Kidney epithelial cell (primary cell): ENCODE measurements at regions not wholly inside any gene's neighbourhood (a gene's known extent, or its start where the extent isn't known, plus 50 kb on each side); places are given as distances from the start of the nearest gene placed in this dataset.

Source experiments
- DNase-seq: peaks from one replicate; pipeline ENCODE4 v3.0.0-alpha.2; 2010; ENCODE audit warnings: low read depth
- H3K27me3 ChIP-seq: 2 replicates; pipeline ENCODE4 v1.6.0; 2011; ENCODE audit warnings: low read length; ENCODE audit not compliant: control insufficient read depth, insufficient read depth
- H3K36me3 ChIP-seq: 2 replicates; pipeline ENCODE4 v1.5.1; 2011; ENCODE audit warnings: low read length; ENCODE audit not compliant: control insufficient read depth, insufficient read depth
- H3K4me3 ChIP-seq: 2 replicates; pipeline ENCODE4 v1.5.1; 2011; ENCODE audit warnings: low read depth, mild to moderate bottlenecking, control low read depth, low read length
- TF ChIP-seq, protein P1 (sequence below): IDR thresholded peaks from 2 replicates; pipeline ENCODE4 v1.5.1; 2011; ENCODE audit warnings: mild to moderate bottlenecking, moderate library complexity, low read length, control low read depth, inconsistent platforms; ENCODE audit not compliant: insufficient read depth, poor library complexity, severe bottlenecking

DNA sequence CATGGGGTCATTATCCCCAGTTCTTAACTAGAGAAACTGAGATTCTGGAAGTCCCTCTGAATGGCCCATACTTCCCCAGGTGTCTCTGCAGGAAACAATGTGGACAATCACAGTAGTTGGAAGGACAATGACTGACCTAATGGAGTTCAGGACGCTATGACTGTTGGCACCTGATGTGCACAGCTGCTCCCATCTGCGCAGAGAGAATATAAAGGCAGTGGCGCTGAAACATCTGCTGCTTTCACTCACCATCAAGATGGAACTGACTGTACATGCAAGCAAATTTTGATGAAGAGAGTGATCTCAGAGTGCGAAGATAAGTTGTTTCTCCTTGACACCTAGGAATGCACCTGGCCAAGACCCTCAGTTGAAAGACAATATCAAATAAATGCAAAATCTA, 395.7 kb upstream of the ASIC2 start:
- H3K36me3 ChIP-seq = no peaks in the 10 kb centered on the region
- TF ChIP-seq, protein P1, sequence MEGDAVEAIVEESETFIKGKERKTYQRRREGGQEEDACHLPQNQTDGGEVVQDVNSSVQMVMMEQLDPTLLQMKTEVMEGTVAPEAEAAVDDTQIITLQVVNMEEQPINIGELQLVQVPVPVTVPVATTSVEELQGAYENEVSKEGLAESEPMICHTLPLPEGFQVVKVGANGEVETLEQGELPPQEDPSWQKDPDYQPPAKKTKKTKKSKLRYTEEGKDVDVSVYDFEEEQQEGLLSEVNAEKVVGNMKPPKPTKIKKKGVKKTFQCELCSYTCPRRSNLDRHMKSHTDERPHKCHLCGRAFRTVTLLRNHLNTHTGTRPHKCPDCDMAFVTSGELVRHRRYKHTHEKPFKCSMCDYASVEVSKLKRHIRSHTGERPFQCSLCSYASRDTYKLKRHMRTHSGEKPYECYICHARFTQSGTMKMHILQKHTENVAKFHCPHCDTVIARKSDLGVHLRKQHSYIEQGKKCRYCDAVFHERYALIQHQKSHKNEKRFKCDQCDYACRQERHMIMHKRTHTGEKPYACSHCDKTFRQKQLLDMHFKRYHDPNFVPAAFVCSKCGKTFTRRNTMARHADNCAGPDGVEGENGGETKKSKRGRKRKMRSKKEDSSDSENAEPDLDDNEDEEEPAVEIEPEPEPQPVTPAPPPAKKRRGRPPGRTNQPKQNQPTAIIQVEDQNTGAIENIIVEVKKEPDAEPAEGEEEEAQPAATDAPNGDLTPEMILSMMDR = no peak
- no peaks in the 10 kb centered on the region for H3K27me3 ChIP-seq
- no peak overlapping the region for H3K4me3 ChIP-seq
- no peak for DNase-seq

DNA sequence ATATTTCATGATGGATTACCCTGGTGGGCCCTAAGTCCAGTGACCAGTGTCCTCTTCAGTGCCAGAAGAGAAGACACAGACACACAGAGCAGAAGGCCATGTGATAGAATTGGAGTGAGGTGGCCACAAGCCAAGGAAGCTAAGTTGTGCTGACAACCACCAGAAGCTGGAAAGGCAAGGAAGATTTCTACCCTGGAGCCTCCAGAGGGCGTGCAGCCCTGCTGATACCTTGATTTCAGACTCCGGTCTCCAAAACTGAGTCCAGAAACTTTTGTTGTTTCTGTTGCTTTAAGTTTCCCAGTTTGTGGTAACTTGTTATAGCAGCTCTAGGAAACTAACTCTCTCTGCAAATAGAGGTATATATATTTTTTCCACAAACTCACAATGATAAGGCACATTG, 396.6 kb upstream of the ASIC2 start:
- DNase-seq = no peak
- Histone ChIP-seq H3K36me3 (no peaks in the 10 kb centered on the region), H3K27me3 (no peaks in the 10 kb centered on the region), H3K4me3 (no peak overlapping the region)
- TF ChIP-seq, protein P1 = no peak

DNA sequence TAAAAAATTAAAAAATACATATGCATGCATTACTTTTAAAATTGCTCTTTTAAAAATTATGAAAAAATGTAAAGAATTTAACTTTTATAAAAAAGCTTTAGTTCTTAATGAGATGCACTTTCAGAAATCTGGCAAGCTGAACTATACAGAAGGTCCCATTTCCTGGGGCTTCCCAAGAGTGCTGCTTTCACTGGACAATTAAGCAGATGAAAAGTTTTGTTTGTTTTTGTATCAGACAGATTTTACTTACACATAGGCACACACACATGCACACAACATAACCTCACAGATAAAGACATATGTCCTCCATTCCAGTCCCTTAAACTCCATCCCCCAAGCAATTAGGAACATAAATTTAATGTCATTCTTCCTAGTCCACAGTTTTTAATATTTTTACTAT, 402.3 kb upstream of the ASIC2 start:
- no peak for DNase-seq
- no peaks in the 10 kb centered on the region for H3K36me3 ChIP-seq
- no peak overlapping the region for H3K4me3 ChIP-seq
- TF ChIP-seq, protein P1 = no peak
- H3K27me3 ChIP-seq = no peaks in the 10 kb centered on the region

DNA sequence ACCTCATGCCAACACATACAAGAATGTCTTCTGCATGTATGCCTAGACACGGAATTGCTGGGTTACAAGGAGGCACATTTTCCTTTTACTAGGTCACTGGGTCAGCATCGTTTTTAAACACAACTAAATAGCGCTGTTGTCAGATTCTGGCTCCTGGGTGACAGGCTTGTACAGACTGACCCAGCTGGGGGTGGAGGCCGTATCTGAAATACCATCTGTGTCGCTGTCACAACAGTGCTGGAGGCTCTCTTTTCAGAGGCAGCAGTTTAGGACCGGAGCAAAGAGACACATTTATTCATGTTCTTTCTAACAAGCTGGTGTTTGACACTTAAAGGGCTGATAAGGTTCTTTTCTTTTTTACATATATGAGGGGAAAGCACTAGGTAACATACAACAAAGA, 403.0 kb upstream of the ASIC2 start:
- DNase-seq = no peak
- Histone ChIP-seq H3K36me3 (no peaks in the 10 kb centered on the region), H3K27me3 (no peaks in the 10 kb centered on the region), H3K4me3 (no peak overlapping the region)
- TF ChIP-seq, protein P1 = no peak

DNA sequence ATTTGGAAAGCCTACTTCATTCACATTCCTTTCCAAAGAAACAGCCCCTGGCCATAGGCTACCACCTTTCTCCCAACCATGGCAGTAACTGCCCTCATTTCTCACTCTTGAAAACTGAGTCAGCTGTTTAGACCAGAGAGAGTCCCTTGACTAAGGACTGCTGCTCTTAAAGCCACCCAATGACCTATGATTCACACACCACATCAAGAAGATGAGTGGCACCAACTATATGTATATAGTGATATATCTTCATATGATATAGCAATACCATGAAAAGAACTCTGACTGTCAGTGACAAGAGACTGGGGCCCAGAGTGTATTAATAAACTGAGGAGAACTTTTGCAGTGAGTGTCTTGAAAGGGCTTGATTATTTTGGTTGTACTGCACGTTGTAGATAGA, 404.5 kb upstream of the ASIC2 start:
- Histone ChIP-seq H3K4me3 (no peak overlapping the region), H3K27me3 (no peaks in the 10 kb centered on the region), H3K36me3 (no peaks in the 10 kb centered on the region)
- TF ChIP-seq, protein P1 = no peak
- DNase-seq = no peak

DNA sequence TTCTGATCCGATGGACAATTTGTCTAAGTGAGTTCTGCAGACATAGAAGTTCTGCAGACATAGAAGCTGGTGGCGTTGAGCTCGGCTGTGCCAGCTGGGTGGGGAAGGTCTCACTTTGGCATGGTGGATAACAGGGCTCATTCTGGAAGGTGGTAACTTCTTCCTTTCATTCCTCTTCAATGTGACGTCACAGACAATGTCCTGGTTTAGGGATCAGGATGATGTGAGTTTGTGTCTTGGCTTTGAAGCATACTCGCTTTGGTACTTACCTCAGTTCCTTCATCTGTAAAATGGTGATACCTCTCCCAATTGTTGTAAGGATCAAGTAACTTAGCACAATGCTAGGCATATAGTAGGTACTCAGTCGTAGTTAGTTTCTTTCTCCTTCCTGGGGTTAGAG, 408.8 kb upstream of the ASIC2 start:
- H3K4me3 ChIP-seq = no peak overlapping the region
- TF ChIP-seq, protein P1 = no peak
- no peaks in the 10 kb centered on the region for H3K27me3 ChIP-seq
- H3K36me3 ChIP-seq = no peaks in the 10 kb centered on the region
- DNase-seq = no peak
